Fibroblast of the conjunctiva (primary cell): ENCODE measurements at regions not wholly inside any gene's neighbourhood (a gene's known extent, or its start where the extent isn't known, plus 50 kb on each side); places are given as distances from the start of the nearest gene placed in this dataset.
A peak's percentile ranks its signal among the peaks of the same experiment; 100 is the strongest.

Source experiments
- DNase-seq: peaks from one replicate; pipeline ENCODE4 v3.0.0-alpha.2; 2010; ENCODE audit warnings: low read depth

- no peak for DNase-seq
Measured at GRCh38 chr2:181341855-181342600, 115.2 kb upstream of the ITGA4 start.

GRCh38 chr2:181348107-181348837, 108.9 kb upstream of the ITGA4 start:
- no peak for DNase-seq

- DNase-seq, result no peak
Measured at GRCh38 chr2:181352158-181352557, 105.0 kb upstream of the ITGA4 start.

- peak; percentile 37 for DNase-seq
Measured at GRCh38 chr2:181354626-181355025, 102.6 kb upstream of the ITGA4 start.

- no peak for DNase-seq
Measured at GRCh38 chr2:181356526-181357130, 100.6 kb upstream of the ITGA4 start.

- DNase-seq, result no peak
Measured at GRCh38 chr2:181357979-181358378, 99.2 kb upstream of the ITGA4 start.

GRCh38 chr2:181362561-181362960, 94.6 kb upstream of the ITGA4 start:
- no peak for DNase-seq

GRCh38 chr2:181363164-181363563, 94.0 kb upstream of the ITGA4 start:
- no peak for DNase-seq

GRCh38 chr2:181364492-181365170, 92.6 kb upstream of the ITGA4 start:
- no peak for DNase-seq

GRCh38 chr2:181366675-181367175, 90.5 kb upstream of the ITGA4 start:
- no peak for DNase-seq

- no peak for DNase-seq
Measured at GRCh38 chr2:181367411-181367810, 89.8 kb upstream of the ITGA4 start.

GRCh38 chr2:181367906-181368435, 89.2 kb upstream of the ITGA4 start:
- DNase-seq, result no peak

GRCh38 chr2:181370126-181370525, 87.1 kb upstream of the ITGA4 start:
- no peak for DNase-seq

- DNase-seq, result no peak
Measured at GRCh38 chr2:181371195-181371594, 86.0 kb upstream of the ITGA4 start.

- no peak for DNase-seq
Measured at GRCh38 chr2:181371782-181372645, 85.2 kb upstream of the ITGA4 start.

- DNase-seq, result no peak
Measured at GRCh38 chr2:181372646-181373040, 84.5 kb upstream of the ITGA4 start.

GRCh38 chr2:181374781-181375675, 82.2 kb upstream of the ITGA4 start:
- no peak for DNase-seq

GRCh38 chr2:181376442-181376841, 80.7 kb upstream of the ITGA4 start:
- DNase-seq, result no peak

- no peak for DNase-seq
Measured at GRCh38 chr2:181376999-181377398, 80.2 kb upstream of the ITGA4 start.

GRCh38 chr2:181378491-181378890, 78.7 kb upstream of the ITGA4 start:
- DNase-seq, result no peak
